ENCODE measurements at regions not wholly inside any gene's neighbourhood (a gene's known extent, or its start where the extent isn't known, plus 50 kb on each side); places are given as distances from the start of the nearest gene placed in this dataset.

GRCh38 chr15:100703032-100703578 lies 100.7 kb downstream of the ASB7 start:
- no peak for TF ChIP-seq CTCF (IDR thresholded peaks at IDR 0.05; ENCODE audit: extremely low read depth, insufficient read depth, missing control alignments)
- in situ Hi-C loops (cut with MboI; ENCODE audit: low pct_unique_long_range_greater_than_20kb, low sequenced_read_pairs, unreplicated experiment) = no loop called here
- peak; percentile 76 for DNase-seq (ENCODE audit: low spot score)

DNA sequence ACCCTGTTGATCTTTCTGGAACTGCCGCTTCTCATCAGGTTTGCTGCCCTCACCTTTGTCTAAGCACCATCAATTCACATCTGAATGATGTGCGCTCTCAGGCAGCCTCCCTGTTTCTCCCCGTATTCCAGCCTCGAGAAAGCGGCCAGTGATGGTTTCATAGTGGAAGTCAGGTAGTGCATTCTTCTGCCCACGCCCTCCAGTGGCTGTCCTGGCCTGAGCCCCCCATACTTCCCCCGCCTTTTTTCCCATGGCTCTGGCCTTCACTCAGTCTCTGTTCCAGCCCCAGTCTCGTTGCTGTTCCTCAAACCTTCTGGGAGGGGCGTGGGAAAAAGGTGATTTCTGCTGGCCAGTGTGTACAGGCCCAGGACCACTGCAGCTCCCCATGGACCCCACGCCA lies 101.3 kb downstream of the ASB7 start:
- in situ Hi-C loops (cut with MboI; ENCODE audit: low pct_unique_long_range_greater_than_20kb, low sequenced_read_pairs, unreplicated experiment) = no loop called here
- DNase-seq (ENCODE audit: low spot score) = no peak
- peak; percentile 2 for TF ChIP-seq CTCF (IDR thresholded peaks at IDR 0.05; ENCODE audit: extremely low read depth, insufficient read depth, missing control alignments)

DNA sequence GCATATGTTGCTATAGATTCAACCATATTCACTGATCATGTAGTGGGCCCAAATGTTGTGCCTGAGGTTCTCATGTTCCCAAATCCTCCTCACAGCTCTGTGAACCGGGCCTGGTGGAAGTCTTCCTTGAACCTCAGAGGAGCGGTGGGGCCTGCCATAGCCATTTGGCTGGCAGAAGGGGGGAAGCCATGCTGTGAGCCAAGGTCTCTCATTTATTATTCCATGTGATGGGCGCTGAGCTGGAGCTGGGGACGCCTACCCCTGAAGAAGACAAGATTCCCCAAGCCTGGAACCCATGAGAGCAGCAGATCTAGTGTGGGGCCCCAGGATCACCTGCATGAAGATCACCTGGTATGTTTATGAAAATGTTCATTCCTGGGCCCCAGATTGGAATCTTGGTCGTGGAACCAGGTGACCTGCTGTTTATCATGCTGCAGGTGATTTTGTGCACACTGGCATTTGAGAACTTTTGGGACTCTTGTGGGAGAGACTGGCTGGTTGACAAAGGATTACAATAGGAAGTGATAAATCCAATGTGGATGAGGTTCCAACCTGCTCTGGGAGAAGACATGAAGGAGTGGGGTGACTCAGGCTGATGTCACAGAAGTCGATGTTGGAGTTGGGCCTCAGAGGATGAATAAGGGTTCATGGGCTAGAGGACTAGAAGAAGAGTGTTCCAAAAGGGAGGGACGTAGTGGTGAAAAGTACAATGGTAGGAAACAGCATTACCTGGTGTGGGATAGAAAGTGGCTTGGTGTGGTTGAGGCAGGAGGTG lies 102.1 kb downstream of the ASB7 start:
- no peak for TF ChIP-seq CTCF (IDR thresholded peaks at IDR 0.05; ENCODE audit: extremely low read depth, insufficient read depth, missing control alignments)
- DNase-seq (ENCODE audit: low spot score) = no peak
- in situ Hi-C loops (cut with MboI; ENCODE audit: low pct_unique_long_range_greater_than_20kb, low sequenced_read_pairs, unreplicated experiment) = no loop called here

- no peak for TF ChIP-seq CTCF (IDR thresholded peaks at IDR 0.05; ENCODE audit: extremely low read depth, insufficient read depth, missing control alignments)
- DNase-seq (ENCODE audit: low spot score) = no peak
- in situ Hi-C loops (cut with MboI; ENCODE audit: low pct_unique_long_range_greater_than_20kb, low sequenced_read_pairs, unreplicated experiment) = no loop called here
Observed at GRCh38 chr15:100705065-100705464, 102.7 kb downstream of the ASB7 start.

GRCh38 chr15:100705841-100706240 lies 103.5 kb downstream of the ASB7 start:
- DNase-seq (ENCODE audit: low spot score) = no peak
- in situ Hi-C loops (cut with MboI; ENCODE audit: low pct_unique_long_range_greater_than_20kb, low sequenced_read_pairs, unreplicated experiment) = no loop called here
- TF ChIP-seq CTCF (IDR thresholded peaks at IDR 0.05; ENCODE audit: extremely low read depth, insufficient read depth, missing control alignments) = no peak

DNA sequence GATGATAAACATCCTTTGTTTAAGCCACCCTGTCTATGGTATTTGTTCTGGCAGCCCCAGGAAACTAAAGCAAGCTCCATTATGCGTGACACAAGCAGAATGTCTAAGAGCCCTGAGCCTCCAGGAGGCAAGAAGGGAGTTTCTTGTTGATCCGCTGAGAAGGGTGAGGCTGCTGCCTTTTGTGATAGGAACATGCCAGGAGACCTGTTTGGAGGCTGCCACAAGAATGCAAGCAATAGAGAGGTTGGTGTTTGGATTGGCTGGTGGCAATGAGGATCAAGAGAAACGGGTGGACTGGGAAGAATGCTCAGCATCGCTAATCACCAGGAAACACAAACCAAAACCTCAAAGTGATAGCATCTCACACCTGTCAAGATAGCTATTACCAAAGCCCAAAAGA lies 104.8 kb downstream of the ASB7 start:
- in situ Hi-C loops (cut with MboI; ENCODE audit: low pct_unique_long_range_greater_than_20kb, low sequenced_read_pairs, unreplicated experiment) = no loop called here
- DNase-seq (ENCODE audit: low spot score) = no peak
- no peak for TF ChIP-seq CTCF (IDR thresholded peaks at IDR 0.05; ENCODE audit: extremely low read depth, insufficient read depth, missing control alignments)
